Lung (tissue), 11 donors: ENCODE measurements at regions not wholly inside any gene's neighbourhood (a gene's known extent, or its start where the extent isn't known, plus 50 kb on each side); places are given as distances from the start of the nearest gene placed in this dataset.

Source experiments
- ATAC-seq: fragments of 200-7000 bp; cut with Tn5 transposase; one replicate; pipeline ENCODE4 v1.9.1; 2020; ENCODE audit warnings: moderate number of reproducible peaks; ENCODE audit not compliant: insufficient read depth, low FRiP score
- DNase-seq, 3 donors: peaks; one replicate each; pipeline ENCODE4 v3.0.0-alpha.2; 2013 to 2017
- H3K27ac ChIP-seq, 2 donors: one replicate each; pipeline ENCODE4 v1.5.1; 2013; ENCODE audit warnings: mild to moderate bottlenecking in 2 of 2, moderate library complexity in 2 of 2, control low read depth in 1 of 2, inconsistent platforms in 1 of 2, low read depth in 1 of 2, low read length in 1 of 2
- H3K27me3 ChIP-seq, 3 donors: one replicate each; pipeline ENCODE4 v1.5.1; 2013; ENCODE audit warnings: low read length in 2 of 3; ENCODE audit not compliant: control insufficient read depth in 3 of 3, insufficient read depth in 3 of 3
- H3K36me3 ChIP-seq, 4 donors: one replicate each; pipeline ENCODE4 v1.5.1; 2013; ENCODE audit warnings: low read length in 4 of 4, mild to moderate bottlenecking in 1 of 4, moderate library complexity in 1 of 4; ENCODE audit not compliant: control insufficient read depth in 4 of 4, insufficient read depth in 4 of 4
- H3K4me1 ChIP-seq, 5 donors: one replicate each; pipeline ENCODE4 v1.5.1; 2013; ENCODE audit warnings: low read length in 5 of 5, mild to moderate bottlenecking in 2 of 5, moderate library complexity in 1 of 5; ENCODE audit not compliant: control insufficient read depth in 5 of 5, insufficient read depth in 5 of 5
- H3K4me3 ChIP-seq: one replicate; pipeline ENCODE4 v1.5.1; 2013; ENCODE audit warnings: mild to moderate bottlenecking, control low read depth, moderate library complexity
- H3K9ac ChIP-seq, 2 donors: one replicate each; pipeline ENCODE4 v1.5.1; 2013; ENCODE audit warnings: low read length in 2 of 2, control low read depth in 1 of 2; ENCODE audit not compliant: insufficient read depth in 1 of 2
- H3K9me3 ChIP-seq, 4 donors: one replicate each; pipeline ENCODE4 v1.5.1; 2013; ENCODE audit warnings: low read length in 3 of 4, mild to moderate bottlenecking in 1 of 4, moderate library complexity in 1 of 4; ENCODE audit not compliant: control insufficient read depth in 4 of 4, insufficient read depth in 3 of 4
- CTCF ChIP-seq: IDR thresholded peaks from 2 replicates; pipeline ENCODE4 v1.5.1; 2012; ENCODE audit warnings: mild to moderate bottlenecking; ENCODE audit errors: control extremely low read depth, extremely low read depth
- WGBS, 2 donors: extraction: QIAGEN DNeasy Blood & Tissue Kit; methylation state at CpG; one replicate each; pipeline ENCODE4 v1.1.7; 2013; 5-methylcytosine and 5-hydroxymethylcytosine counted together
- donor health status: control.
- donor health status: control.
- donor health status: Bipolar disorder and iron deficiency.
- donor health status: healthy.
- donor health status: DM: yes; HTN: yes; CAD: no.

GRCh38 chr12:112741106-112741505, 50.4 kb upstream of the RPH3A start:
- peaks cover 0 to 3% (median 0%) of the 10 kb centered on the region in 4 donors for H3K9me3 ChIP-seq
- no peaks in the 10 kb centered on the region for H3K4me1 ChIP-seq
- no peaks in the 10 kb centered on the region for H3K36me3 ChIP-seq
- no peak for TF ChIP-seq CTCF
- DNase-seq (no peak), ATAC-seq (no peak)
- H3K27me3 ChIP-seq, result peaks cover 0 to 10% (median 3%) of the 10 kb centered on the region in 3 donors
- WGBS, 2 donors, result 51 to 53% methylated on average over 2 of the region's 2 CpGs
- no peak overlapping the region for H3K9ac ChIP-seq
- H3K27ac ChIP-seq, result no peak overlapping the region
- H3K4me3 ChIP-seq, result no peak overlapping the region
